Activated T-cell treated with anti-CD3 and anti-CD28 coated beads for 48 hours (primary cell): ENCODE measurements at regions not wholly inside any gene's neighbourhood (a gene's known extent, or its start where the extent isn't known, plus 50 kb on each side); places are given as distances from the start of the nearest gene placed in this dataset.
"Not testable (repeated sequence)": the region's sequence is repeated elsewhere in the genome, so short reads cannot be mapped to it uniquely, and the experiment has no call there.

ENCODE experiments used
- DNase-seq: peaks from one replicate; pipeline ENCODE4 v3.0.0-alpha.2; 2020; ENCODE audit warnings: low read depth

DNA sequence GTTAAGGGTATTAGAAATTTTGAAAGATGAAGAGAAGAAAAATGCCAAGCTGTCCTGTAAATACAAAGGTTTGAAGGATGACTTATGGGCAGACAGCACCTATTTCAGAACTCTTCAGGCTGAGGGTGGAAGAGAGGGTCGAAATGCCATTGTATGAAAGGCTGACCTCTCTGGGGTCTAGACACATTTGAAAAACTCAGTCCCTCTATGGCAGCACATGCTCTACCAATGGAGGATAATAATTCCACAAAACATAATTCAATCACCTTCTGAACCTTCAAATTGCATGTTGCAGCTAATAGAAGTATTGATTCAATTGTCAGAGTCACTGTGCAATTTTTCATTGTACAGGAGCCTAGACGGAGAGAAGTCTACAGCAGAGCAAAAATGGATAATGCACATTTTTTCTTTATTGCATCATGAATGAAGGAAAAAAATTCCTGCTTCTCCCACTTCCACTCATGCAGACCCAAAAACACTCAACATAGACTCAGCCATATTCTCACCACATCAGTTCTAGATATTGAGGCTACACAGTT lies 569.1 kb downstream of the TBL1XR1 start:
- DNase-seq = no peak

GRCh38 chr3:176623468-176624150 lies 573.7 kb downstream of the TBL1XR1 start:
- DNase-seq = no peak

DNA sequence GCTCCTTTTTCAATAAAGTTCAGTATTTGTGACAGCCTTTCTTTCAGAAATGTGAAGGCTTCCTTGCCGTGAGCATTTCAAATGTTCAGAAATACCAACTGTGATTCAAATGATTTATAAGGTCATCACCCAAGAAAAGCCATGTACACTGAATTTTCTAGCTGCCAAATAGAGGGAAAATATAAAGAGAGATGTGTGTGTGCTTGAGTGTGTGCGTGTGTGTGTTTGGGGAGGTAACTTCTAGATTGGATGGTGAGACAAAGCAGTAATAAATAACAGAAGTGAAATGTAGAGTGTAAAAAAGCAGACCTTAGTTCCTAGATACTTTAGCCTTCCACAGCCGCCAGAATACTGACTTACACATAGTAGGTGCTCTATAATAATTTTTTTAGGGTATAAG lies 577.4 kb downstream of the TBL1XR1 start:
- DNase-seq = no peak

DNA sequence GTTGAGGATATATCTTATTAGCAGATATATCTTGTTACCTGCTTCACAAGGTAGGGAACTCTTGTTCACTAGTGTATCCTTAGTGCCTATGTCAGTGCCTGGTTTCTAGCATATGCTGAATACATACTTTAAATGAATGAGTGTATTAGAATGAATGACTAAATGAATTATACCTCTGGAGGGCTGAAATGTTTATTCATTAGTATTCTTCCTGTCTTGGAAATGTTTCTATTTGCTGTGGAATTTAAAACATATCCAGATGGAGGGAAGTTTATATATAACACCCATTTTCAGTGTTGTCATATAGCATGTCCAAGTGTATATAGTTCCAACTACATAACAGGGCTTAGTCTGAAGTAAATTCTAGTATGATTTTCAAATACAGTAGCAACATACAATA lies 581.5 kb downstream of the TBL1XR1 start:
- no peak for DNase-seq

- DNase-seq = no peak
Observed at GRCh38 chr3:176611703-176612102, 585.6 kb downstream of the TBL1XR1 start.

DNA sequence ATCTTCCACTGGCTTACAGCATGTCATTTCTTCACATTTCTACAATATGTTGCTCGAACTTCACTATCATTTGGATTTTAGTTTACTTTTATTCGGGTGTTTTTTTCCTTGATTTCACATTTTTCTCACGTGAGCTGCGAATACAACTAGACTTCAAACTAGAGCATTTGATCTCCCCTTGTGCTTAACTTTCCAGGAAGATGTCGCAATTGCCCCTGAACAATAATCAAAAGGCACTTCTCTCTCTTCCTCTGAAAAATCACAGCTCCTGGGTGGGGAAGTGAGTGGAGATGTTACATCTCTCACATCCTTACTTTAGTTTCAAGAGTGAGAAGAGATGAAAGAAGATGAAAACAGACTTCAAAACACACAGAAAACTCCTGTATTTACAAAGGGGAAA lies 587.9 kb downstream of the TBL1XR1 start:
- no peak for DNase-seq

GRCh38 chr3:176605553-176605952 lies 591.7 kb downstream of the TBL1XR1 start:
- not testable (repeated sequence) for DNase-seq

GRCh38 chr3:176595307-176595706 lies 602.0 kb downstream of the TBL1XR1 start:
- DNase-seq = no peak

- no peak for DNase-seq
Observed at GRCh38 chr3:176590722-176591121, 606.6 kb downstream of the TBL1XR1 start.

DNA sequence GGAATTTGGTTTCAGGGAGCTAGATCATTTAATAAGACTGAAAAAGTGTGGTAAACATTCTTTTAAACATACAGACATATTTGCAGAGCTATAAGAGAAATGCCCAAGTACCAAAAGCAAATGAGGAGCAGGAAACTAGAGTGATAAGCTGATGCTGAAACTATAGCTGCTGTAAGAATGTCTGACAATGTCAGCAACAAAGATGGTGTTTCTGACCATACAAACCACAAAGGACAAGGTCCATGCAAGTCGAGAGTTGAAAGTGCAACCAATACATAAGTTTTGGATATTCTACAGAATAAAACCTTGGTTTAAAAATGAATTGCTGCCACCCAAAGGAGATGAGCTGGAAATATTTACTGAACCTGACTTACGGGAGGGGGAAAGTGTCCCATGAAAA lies 610.2 kb downstream of the TBL1XR1 start:
- DNase-seq = no peak

- no peak for DNase-seq
Observed at GRCh38 chr3:176584413-176585176, 612.7 kb downstream of the TBL1XR1 start.

- no peak for DNase-seq
Observed at GRCh38 chr3:176583956-176584355, 613.3 kb downstream of the TBL1XR1 start.

GRCh38 chr3:176581589-176581988 lies 615.7 kb downstream of the TBL1XR1 start:
- DNase-seq = no peak

GRCh38 chr3:176579711-176580185 lies 617.5 kb downstream of the TBL1XR1 start:
- no peak for DNase-seq

DNA sequence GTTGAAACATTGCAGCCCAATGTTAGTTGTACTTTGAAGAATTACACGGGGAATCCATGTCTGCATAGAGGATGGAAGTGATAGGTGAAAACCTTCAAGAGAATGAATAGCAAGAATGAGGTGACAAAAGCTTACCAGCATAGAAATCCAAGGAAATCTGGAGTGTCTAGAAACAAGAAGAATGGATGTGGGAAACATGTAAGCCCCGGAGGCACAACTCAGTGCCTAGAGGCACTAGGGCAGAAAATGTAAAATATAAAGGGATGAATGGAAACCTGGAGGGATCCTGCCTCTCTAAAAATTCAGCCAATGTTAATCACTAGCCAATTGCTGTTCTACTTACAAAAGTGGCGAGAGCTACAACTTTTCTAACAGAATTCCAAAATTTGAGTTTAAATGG lies 619.0 kb downstream of the TBL1XR1 start:
- DNase-seq = no peak

DNA sequence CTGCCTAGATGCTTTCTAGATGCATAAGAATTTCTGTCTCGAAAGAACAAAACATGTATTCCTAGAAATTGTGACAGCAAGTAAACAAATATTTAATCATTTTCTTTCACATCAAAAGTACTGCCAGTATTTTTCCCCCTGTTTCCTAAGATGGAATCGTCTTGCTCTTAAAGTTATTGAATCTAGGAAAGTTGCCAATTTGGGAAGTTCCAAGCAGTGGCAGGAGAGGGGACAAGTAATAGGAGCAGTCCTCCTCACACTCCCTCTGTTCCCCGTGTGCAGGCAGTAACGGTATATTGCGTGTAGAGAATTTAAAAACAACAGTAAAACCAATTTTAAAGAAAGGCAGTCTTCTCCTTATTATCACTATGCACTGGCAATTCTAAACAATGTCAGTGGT lies 619.8 kb downstream of the TBL1XR1 start:
- no peak for DNase-seq

GRCh38 chr3:176574786-176575185 lies 622.5 kb downstream of the TBL1XR1 start:
- no peak for DNase-seq

GRCh38 chr3:176571926-176572325 lies 625.4 kb downstream of the TBL1XR1 start:
- DNase-seq = no peak

GRCh38 chr3:176570992-176571391 lies 626.3 kb downstream of the TBL1XR1 start:
- no peak for DNase-seq

GRCh38 chr3:176568189-176568588 lies 629.1 kb downstream of the TBL1XR1 start:
- no peak for DNase-seq

DNA sequence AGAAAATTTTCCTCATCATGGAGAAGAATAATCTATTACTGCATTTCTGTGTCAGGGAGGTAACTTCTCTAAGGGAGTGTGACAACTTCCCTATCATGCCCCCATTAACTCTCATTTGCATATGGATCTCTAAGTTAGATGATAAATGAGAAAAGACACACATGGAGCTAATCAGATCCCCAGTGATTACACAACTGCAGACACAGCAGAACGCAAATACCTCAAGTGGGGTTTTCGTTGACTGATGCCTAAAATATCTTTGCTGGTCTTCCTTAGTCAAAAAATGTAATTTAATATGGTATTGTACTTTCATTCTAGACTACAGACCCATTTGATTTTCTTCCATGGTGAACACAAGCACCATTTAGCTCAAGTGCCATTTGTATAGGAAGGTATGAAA lies 630.5 kb downstream of the TBL1XR1 start:
- DNase-seq = no peak

GRCh38 chr3:176562331-176562730 lies 635.0 kb downstream of the TBL1XR1 start:
- DNase-seq = no peak

DNA sequence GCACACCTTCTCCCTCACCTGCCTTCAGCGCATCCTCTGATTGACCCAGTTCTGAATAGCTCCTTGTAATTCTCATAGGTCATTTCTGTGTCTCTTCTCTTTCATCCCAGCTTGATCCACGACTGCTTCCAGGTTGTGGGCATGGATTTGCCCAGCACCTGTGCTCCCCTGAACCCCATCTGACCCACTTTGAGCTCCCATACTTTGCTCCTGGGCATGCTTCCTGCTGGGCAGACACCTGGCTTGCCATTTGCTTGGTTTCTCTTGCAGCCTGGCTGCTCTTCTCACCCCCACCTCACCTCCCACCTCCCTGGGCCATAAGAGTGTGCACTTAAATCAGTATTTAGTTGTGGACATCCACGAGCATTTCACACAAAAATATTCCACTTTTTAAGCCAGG lies 635.5 kb downstream of the TBL1XR1 start:
- no peak for DNase-seq
